ENCODE measurements at regions not wholly inside any gene's neighbourhood (a gene's known extent, or its start where the extent isn't known, plus 50 kb on each side); places are given as distances from the start of the nearest gene placed in this dataset.

- H3K36me3 ChIP-seq, result no peaks in the 10 kb centered on the region
- H3K4me1 ChIP-seq (ENCODE audit: low read depth), result no peaks in the 10 kb centered on the region
- DNase-seq (ENCODE audit: low read depth in 1 of 2, low spot score in 1 of 2), result no peak
- no peak for TF ChIP-seq CTCF (IDR thresholded peaks at IDR 0.05; ENCODE audit: low read depth, low read length)
- no peak overlapping the region for H3K4me3 ChIP-seq
- H3K9me3 ChIP-seq (ENCODE audit: low read depth), result no peaks in the 10 kb centered on the region
- no peak overlapping the region for H3K27ac ChIP-seq
- H3K27me3 ChIP-seq, result peaks cover 19% of the 10 kb centered on the region
Measured at GRCh38 chr6:27575594-27576361, 102.9 kb upstream of the ZNF184 start.

- DNase-seq (ENCODE audit: low read depth in 1 of 2, low spot score in 1 of 2), result no peak
- no peaks in the 10 kb centered on the region for H3K4me1 ChIP-seq (ENCODE audit: low read depth)
- no peaks in the 10 kb centered on the region for H3K36me3 ChIP-seq
- no peak for TF ChIP-seq CTCF (IDR thresholded peaks at IDR 0.05; ENCODE audit: low read depth, low read length)
- H3K27me3 ChIP-seq, result peaks cover 63% of the 10 kb centered on the region
- no peaks in the 10 kb centered on the region for H3K9me3 ChIP-seq (ENCODE audit: low read depth)
- no peak overlapping the region for H3K4me3 ChIP-seq
- H3K27ac ChIP-seq, result no peak overlapping the region
Measured at GRCh38 chr6:27568226-27568897, 95.5 kb upstream of the ZNF184 start.

GRCh38 chr6:27565839-27566779, 93.2 kb upstream of the ZNF184 start:
- no peak for TF ChIP-seq CTCF (IDR thresholded peaks at IDR 0.05; ENCODE audit: low read depth, low read length)
- Histone ChIP-seq H3K27me3 (peaks cover 85% of the 10 kb centered on the region), H3K4me1 (ENCODE audit: low read depth) (no peaks in the 10 kb centered on the region), H3K27ac (no peak overlapping the region), H3K36me3 (no peaks in the 10 kb centered on the region), H3K4me3 (peak overlapping the region; percentile 37), H3K9me3 (ENCODE audit: low read depth) (no peaks in the 10 kb centered on the region)
- DNase-seq (ENCODE audit: low read depth in 1 of 2, low spot score in 1 of 2), result peak in 1 of 2 donors; percentile 18

- Histone ChIP-seq H3K27ac (no peak overlapping the region), H3K4me1 (ENCODE audit: low read depth) (no peaks in the 10 kb centered on the region), H3K4me3 (no peak overlapping the region), H3K9me3 (ENCODE audit: low read depth) (no peaks in the 10 kb centered on the region), H3K36me3 (no peaks in the 10 kb centered on the region), H3K27me3 (peaks cover 81% of the 10 kb centered on the region)
- no peak for TF ChIP-seq CTCF (IDR thresholded peaks at IDR 0.05; ENCODE audit: low read depth, low read length)
- DNase-seq (ENCODE audit: low read depth in 1 of 2, low spot score in 1 of 2), result no peak
Measured at GRCh38 chr6:27562027-27562410, 89.1 kb upstream of the ZNF184 start.

GRCh38 chr6:27558028-27558724, 85.3 kb upstream of the ZNF184 start:
- no peak overlapping the region for H3K27ac ChIP-seq
- H3K36me3 ChIP-seq, result no peaks in the 10 kb centered on the region
- H3K27me3 ChIP-seq, result peaks cover 49% of the 10 kb centered on the region
- no peak for DNase-seq (ENCODE audit: low read depth in 1 of 2, low spot score in 1 of 2)
- H3K4me3 ChIP-seq, result no peak overlapping the region
- H3K9me3 ChIP-seq (ENCODE audit: low read depth), result no peaks in the 10 kb centered on the region
- H3K4me1 ChIP-seq (ENCODE audit: low read depth), result no peaks in the 10 kb centered on the region
- TF ChIP-seq CTCF (IDR thresholded peaks at IDR 0.05; ENCODE audit: low read depth, low read length), result no peak
